GM19467 (cell line): ENCODE measurements at regions not wholly inside any gene's neighbourhood (a gene's known extent, or its start where the extent isn't known, plus 50 kb on each side); places are given as distances from the start of the nearest gene placed in this dataset.
"Not testable (repeated sequence)": the region's sequence is repeated elsewhere in the genome, so short reads cannot be mapped to it uniquely, and the experiment has no call there.

Experiments used
- ATAC-seq: cut with Tn5 transposase; IDR thresholded peaks from one replicate; pipeline ENCODE4 v1.9.1; 2021; ENCODE audit warnings: mild to moderate bottlenecking, moderate library complexity; ENCODE audit not compliant: unreplicated experiment

DNA sequence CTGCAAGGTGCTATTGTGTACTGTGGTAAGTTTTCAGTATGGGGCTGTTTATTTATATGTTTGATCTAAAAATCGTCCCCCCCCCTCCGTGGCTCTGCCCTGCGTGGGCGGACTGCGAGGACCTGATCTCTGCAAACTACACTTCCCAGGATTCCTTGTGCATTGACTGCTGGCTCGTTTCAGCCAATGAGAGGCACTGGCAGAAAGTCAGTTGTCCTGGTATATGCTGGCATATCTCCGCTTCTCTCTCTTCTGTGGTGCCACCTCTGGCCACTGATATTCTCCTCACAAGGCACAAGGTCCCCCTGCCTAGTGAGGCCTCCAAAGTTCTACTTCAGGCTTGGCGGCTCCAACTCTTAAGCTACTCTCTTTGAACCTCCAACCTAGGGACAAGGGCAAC is 168.8 kb upstream of the ZFP42 start:
- ATAC-seq, result no peak

DNA sequence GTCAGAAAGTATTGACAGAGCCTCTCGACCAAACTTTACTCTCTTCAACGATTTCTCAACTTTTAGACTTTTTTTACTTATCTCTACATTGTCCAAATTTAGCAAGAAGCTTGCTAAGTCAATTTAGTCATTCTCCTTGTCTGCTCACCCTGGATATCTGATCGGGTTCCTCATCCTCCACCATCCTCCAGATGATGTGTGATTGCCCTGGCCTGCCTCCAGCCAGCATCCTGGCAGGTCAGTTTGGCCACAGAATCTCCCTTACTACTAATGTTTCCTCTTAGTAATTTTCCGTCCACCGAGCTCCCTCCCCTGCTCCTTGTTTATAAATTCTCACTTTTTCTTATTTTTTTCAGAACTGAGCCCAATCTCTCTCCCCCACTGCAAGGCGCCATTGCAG is 167.9 kb upstream of the ZFP42 start:
- ATAC-seq, result no peak

DNA sequence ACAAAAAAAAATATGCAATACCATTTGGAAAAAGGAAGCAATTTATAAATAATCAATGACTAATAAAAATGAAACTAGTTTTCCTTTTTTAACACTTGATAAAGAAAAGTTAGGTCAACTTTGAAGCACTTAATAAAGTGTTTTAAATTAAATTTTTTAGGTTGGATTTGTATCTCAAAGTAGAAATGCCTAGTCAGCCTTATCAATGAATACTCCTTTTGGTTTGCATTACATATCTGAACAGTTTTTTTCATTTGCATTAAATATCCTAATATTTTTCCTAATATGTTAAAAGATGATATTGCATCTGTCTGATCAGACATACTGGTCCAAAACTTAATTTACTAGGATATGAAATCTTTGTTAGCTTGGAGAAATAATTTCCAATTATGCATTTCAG is 155.8 kb upstream of the ZFP42 start:
- no peak for ATAC-seq

DNA sequence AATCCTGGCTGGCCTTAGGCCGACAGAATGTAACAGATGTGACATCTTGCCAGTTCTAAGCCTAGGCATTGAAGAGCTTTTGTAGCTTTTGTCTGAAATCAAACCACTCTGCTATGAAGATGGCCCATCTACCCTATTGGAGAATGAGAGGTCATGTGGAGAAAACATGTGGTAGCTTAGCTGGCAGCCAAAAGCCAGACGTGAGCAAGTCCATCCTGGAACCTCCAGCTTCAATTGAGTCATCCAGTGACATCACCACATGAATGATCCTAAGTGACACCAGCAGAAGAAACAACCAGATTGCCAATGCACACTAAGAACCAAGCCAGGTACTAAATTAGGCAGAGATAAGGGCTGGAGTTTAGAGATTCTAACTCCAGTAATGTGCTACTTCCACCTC is 154.8 kb upstream of the ZFP42 start:
- no peak for ATAC-seq

DNA sequence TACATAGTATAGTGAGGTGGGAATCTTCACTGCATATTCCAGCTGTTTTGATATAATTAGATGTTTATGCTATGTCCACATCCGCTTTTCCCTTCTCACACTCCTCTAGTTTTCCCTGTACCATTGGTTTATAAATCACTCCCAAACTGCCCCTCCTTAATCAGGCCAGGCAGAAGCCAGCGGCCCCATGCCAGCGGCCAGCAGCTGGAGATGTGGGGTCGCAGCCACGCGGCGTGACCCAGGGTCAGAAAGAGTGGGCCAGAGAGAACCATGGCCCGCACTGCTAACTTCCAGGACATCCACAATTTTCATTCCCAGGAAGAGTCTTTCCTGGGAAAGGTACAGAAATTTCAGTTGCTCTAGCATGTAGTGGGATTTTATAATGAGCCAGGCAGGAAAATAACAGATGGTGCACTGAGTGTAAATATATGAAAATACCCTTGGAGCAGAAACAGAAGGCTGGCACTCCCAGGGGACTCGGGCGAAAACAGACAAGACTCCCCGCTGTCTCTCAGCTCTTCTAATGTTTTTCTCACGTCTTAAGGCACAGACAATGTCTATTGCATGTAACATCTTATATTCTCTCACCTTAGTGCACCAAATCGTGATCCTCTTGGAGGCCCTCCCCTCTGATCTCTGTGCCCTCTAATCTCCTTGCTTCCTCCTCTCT is 145.9 kb upstream of the ZFP42 start:
- ATAC-seq, result no peak

DNA sequence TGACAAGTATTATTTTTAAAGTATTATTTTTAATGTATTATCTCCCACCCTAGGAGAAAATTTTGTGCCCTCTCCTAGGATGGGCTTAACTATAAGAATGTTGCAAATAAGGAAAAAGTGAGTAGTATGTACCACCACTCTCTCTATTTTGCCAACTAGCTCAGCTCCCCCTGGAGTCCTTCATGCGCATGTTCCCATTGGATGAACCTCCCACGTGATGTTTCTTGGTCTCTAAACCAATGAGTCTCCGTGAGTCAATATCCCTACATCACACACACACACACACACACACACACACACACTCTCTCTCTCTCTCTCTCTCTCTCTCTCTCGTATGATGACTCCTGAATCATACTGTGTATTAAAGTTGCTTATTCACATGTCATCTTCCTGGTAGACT is 129.7 kb upstream of the ZFP42 start:
- no peak for ATAC-seq

DNA sequence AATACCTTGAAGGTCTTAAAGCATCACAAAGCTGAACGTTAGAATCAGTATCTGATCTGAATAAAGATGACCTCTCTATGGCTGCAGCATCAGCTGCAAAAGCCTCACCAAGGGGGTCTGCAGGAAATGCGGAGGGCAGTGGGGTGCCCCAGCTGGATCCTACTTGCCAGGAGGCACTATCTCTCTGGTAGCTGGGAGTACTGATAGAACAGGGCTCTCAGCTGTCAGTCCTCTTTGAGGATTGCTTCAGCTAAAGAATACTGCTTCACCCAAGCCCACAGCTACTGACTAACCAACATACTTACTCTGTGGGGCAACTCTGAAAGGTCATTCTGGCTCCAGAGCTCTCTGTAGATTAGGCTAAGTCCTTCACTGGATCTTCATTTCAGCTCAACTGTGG is 112.5 kb upstream of the ZFP42 start:
- ATAC-seq, result no peak

DNA sequence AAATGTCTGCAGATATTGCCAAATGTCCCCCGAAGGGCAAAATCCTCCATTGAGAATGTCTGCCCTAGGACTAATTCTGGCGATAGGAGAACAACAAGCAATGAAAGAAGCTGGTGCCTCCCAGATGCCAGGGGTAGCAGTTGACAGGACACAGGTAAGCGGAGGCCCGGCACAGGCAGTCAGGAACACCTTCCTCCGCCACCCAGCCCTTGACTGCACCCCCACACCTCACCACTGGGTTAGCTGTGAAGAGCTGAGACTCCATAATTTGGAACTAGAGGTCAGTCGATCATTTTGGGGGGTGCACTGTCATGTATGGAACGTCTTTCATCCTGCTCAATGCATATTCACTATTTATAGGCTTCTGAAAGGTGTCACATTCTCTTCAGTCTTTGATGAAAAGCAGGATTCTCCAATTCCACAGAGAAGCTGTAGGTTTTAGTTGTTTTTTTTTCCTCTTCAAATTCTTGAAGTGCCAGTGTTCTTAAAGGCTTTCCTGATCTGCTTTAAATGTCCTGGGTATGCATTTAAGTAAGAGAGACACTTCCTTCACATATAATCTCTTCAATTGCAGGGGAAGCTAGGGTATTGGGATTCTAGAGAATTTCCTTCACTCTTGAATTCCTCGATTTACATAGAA is 111.6 kb upstream of the ZFP42 start:
- ATAC-seq, result no peak

DNA sequence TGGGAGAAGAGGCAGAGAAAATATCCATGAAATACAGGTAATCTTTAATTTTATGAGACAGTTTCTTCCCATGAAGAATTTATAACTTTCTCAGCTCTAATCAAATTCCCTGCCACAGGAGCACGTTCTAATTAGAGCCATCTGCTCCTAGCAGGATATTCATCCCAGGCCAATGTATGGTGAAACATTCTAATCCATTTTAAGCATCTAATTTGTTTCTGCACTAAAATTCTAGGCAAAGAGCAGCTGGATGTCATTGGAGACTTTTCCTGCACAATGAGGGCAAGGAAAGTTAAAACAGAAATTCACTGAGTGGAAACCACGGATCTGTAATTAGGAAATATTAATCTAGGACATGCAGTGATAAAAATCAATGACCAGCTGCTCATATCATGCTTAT is 107.7 kb upstream of the ZFP42 start:
- no peak for ATAC-seq

DNA sequence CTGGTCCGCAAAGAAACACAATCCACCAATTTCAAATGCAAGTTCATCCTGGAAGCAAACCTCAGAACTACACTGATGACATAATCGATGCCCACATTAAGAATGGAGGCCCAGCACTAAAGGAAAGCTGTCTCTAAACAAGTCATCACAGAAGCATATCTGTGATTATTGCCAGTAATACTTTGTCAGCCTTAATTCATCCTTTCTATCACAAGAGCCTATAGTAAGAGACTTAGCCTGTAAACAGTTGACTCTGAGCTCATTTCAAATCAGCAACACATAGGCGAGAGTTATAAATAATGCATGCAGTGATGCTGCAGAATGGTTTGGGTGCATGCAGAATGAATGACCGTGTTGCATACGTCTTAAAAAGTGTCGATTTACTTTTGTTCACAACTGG is 105.9 kb upstream of the ZFP42 start:
- no peak for ATAC-seq

DNA sequence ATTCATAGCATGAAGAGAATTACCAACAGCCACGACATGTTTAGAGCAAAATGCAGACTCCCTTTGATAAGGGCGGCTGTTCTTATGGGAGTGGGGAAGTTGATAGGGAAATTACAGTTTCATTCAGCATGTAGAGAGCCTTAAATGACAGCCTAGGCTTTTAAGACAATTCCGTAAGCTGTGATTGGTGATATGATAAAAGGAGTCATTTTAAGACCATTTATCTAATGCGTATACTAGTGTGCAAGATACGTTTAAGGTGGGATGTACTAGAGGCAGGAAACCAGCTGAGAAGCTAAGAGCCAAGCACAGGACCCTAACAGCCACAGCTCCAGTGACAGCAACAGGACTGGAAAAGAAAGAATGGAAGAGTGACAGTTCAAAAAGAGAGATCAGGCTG is 102.2 kb upstream of the ZFP42 start:
- ATAC-seq, result no peak

DNA sequence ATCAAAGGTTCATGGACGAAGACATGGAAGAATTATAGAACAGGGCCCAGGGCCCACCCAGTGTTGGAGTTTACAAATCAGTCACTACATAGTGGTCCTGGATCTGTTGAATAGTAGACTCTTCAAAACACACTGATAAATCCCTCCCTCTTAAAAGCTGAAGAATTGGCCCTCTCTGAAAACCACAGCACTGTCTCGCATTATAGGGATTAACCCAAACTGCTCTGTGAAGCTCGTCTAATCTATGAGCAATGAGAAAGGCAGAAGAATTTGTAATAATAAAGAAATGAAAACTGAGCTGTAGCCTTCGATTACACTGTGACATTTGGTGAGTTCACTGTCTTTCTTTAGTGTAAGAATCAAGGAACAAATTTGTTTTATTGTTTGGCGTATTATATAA is 92.5 kb upstream of the ZFP42 start:
- ATAC-seq, result no peak

DNA sequence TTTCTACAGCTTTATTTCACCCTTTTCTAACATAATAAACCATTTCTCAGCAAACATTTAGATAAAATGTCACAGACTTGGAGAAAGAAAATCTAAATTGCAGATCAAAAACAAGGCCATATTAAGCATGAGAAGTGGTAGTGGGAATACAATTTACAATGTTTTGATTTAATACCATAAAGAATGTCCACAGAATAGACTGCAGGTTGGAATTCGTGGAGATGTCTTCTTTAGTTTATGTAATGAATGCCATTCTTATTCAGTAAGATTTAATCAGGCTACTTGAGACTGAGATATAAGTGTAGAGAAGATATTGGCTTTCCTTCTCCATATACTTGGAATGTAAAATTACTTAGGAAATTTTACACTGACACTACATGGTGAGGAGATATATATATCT is 91.9 kb upstream of the ZFP42 start:
- no peak for ATAC-seq

DNA sequence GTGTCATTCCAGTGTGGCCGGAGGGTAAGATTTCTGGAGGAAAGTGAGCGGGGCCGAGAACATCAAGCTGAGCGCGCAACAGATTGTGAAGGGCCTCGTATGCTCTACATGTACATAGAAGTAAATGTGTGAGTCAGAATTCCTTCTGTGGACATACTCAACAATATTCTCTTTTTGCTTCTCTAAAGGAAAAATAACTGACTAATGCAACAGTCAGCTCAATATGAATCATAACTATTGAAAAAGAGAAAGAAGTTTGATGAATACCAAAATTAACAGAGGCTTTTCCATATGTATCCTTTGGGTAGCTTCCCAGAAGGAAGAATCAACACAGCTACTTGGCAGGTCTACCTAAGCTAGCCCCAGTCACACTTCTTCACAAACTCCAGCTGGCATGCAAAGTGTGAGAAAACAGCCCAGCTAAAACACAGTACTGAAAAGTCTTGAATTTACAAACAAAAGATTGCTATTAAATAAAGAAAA is 87.5 kb upstream of the ZFP42 start:
- ATAC-seq, result no peak

DNA sequence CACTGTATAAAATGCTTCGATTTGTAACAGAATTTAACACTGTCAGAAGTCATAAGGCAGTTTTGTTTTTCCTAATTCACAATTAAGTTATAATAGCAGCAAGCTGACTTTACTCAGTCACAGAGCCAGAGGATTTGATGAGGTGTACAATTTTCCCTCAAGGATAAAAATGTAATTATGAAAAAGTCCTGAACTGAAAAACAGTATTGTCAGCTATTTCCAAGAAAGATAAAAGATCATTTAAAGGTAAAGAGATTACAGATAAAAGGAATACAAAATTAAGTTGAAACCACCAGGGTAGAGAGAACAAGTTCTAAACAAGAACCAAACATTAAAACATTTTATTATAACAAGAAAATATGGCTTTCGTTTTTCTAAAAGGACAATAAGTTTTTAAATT is 86.8 kb upstream of the ZFP42 start:
- ATAC-seq, result no peak

DNA sequence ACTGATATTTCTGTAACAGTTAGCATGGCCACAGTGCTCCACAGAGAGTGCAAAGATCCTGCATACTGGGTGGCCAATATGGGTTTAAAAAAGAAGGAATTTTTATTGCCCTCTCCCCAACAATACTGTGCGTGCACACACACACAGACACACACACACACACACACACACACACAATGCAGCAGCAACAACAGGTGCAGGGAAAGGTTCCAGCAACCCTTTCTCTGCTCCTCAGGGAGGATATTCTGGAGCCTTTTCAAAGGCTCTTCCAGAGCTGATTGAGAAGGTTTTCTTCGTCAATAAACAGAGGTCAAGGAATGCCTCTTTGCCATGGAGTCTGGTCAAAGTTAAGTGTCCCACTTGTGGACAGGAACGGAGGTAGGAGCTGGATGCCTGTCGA is 84.8 kb upstream of the ZFP42 start:
- ATAC-seq, result no peak

DNA sequence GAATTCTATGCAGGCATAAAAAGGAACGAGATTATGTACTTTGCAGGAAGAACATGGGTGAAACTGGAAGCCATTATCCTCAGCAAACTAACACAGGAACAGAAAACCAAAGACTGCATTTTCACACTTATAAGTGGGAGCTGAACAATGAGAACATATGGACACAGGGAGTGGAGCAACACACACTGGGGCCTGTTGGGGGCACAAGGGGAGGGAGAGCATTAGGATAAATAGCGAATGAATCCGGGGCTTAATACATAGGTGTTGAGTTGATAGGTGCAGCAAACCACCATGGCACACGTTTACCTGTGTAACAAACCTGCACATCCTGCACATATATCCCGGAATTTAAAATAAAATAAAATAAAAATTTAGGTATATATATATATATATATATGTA is 80.2 kb upstream of the ZFP42 start:
- ATAC-seq, result not testable (repeated sequence)

DNA sequence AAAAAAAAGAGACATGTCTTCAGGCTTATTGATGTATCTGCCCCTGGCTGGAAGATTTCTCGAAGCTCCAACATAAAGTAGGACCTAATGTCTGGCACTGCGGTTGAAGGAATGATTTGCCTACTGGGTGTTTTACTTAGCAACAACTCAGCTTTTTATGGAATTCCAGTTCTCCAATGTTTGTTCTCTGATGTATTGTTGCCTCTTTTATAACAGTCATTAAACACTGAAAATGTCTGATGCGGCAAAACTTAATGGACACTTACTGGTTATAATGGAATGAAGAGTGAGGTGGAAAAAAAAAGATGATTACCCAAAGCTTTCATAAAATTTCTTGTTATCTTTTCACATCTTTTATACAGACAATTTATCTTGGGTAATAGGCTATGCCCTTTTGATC is 75.6 kb upstream of the ZFP42 start:
- no peak for ATAC-seq

DNA sequence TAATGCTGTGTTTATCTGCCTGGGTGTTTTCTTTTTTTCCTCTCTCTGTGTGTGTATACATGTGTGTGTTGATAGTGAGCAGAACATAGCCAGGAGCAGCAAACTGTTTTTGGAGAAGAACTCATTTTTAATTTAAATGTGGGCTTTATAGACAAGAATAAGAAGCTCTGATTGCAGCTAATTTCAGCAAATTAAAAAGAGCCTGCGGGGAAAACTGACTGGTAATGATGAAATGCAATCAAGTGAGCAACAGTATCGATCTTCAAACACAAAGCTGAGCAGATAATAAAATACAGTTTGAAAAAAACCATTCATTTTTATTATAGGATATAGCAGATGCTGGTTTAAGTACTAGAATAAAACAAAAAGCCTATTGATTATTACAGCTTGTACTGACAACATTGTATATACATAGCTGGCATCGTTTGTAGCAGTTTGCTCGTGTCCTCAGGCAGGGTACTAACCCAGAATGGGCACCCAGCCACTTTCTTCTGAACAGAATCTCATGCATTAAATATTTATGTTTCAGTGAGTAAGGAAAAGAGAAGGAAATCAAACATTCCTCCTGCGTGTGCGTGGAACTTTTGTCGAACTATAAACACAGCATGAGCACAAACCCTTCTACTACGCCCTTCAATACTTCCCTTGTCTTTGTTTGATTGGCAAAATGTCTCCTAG is 73.5 kb upstream of the ZFP42 start:
- no peak for ATAC-seq

DNA sequence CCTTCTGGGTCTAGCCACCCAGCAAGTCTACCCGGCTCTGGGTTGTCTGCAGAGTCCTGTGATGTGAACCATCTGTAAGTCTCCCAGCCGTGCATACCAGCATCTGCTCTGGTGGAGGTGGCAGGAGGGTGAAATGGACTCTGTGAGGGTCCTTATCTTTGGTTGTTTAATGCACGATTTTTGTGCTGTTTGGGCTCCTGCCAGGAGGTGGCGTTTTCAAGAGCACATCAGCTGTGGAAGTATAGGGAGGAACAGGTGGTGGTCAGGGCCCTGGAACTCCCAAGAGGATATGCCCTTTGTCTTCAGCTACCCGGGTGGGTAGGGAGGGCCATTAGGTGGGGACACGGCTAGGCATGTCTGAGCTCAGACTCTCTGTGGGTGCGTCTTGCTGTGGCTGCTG is 66.5 kb upstream of the ZFP42 start:
- no peak for ATAC-seq

DNA sequence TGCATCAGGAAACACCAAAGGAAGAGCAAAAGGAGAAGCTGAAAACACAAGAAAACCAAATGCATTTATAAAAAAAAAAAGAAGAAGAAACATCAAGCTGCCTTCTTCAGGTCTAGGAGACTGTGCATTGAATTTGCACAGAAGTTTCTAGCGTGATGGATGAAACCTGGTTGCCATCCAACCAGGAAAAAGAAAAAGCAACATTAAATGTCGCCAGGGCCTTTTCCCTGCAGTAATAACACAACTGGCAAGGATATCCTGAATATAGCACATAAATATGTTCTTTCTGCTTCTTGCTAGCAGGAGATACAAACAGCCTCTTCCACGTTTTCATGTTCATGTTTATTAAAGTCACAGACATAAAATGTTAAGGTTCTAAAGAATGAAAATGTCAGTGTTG is 60.8 kb upstream of the ZFP42 start:
- no peak for ATAC-seq

DNA sequence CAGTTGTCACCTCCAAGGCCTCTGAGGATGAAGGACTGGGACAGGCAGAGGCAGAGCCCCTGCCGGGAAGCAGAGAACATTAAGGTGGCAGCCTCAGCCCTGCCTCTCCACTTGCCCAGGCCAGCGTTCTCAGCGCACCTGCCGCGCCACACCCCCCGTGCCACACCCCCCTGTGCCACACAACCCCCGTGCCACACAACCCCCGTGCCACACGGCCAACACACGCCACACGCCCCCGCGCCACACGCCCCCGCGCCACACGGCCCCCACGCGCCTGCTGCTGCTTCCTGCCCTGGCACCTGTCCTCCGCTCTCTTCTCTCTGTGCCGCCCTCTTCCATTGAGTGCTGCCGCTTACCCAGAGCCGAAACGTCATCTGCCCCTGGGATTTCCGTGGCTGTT is 58.0 kb upstream of the ZFP42 start:
- no peak for ATAC-seq
